ENCODE measurements at regions not wholly inside any gene's neighbourhood (a gene's known extent, or its start where the extent isn't known, plus 50 kb on each side); places are given as distances from the start of the nearest gene placed in this dataset.

GRCh38 chr12:87074781-87075180, 818.6 kb upstream of the MGAT4C start:
- TF ChIP-seq CTCF (IDR thresholded peaks at IDR 0.05), result no peak
- no peak for TF ChIP-seq POLR2A (IDR thresholded peaks at IDR 0.05)
